ENCODE measurements at regions not wholly inside any gene's neighbourhood (a gene's known extent, or its start where the extent isn't known, plus 50 kb on each side); places are given as distances from the start of the nearest gene placed in this dataset.

DNA sequence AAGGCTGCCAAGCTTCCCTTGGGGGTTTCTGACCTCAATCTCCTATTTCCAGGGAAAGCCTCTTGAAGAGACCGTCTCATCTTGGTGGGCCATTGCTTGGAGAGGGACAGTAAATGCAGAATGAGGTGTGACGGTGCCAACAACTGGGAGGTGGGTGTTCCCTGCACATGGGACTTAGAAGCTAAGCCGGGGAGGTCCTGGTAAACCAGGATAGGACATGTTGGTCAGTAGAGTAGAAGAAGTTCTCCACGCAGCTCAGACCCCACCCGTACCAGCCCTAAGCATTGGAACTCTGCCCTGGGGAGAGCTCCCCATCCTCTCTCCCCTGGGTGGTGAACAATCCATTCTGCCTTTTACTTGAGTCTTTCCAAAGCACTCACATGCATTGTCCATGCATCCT, 92.0 kb downstream of the SOX1 start:
- TF ChIP-seq EZH2 (IDR thresholded peaks at IDR 0.05; ENCODE audit: borderline replicate concordance, insufficient read depth, low read length, poor library complexity, severe bottlenecking) = no peak
- TF ChIP-seq, protein P1, sequence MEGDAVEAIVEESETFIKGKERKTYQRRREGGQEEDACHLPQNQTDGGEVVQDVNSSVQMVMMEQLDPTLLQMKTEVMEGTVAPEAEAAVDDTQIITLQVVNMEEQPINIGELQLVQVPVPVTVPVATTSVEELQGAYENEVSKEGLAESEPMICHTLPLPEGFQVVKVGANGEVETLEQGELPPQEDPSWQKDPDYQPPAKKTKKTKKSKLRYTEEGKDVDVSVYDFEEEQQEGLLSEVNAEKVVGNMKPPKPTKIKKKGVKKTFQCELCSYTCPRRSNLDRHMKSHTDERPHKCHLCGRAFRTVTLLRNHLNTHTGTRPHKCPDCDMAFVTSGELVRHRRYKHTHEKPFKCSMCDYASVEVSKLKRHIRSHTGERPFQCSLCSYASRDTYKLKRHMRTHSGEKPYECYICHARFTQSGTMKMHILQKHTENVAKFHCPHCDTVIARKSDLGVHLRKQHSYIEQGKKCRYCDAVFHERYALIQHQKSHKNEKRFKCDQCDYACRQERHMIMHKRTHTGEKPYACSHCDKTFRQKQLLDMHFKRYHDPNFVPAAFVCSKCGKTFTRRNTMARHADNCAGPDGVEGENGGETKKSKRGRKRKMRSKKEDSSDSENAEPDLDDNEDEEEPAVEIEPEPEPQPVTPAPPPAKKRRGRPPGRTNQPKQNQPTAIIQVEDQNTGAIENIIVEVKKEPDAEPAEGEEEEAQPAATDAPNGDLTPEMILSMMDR (IDR thresholded peaks at IDR 0.05; ENCODE audit: poor library complexity, severe bottlenecking) = no peak

All from neural cell (in vitro differentiated cells).